ENCODE measurements at regions not wholly inside any gene's neighbourhood (a gene's known extent, or its start where the extent isn't known, plus 50 kb on each side); places are given as distances from the start of the nearest gene placed in this dataset.

GRCh38 chr9:1745980-1746379 lies 269.2 kb upstream of the SMARCA2 start:
- DNase-seq (ENCODE audit: low read depth) = no peak

GRCh38 chr9:1747417-1747967 lies 267.7 kb upstream of the SMARCA2 start:
- DNase-seq (ENCODE audit: low read depth) = no peak

DNA sequence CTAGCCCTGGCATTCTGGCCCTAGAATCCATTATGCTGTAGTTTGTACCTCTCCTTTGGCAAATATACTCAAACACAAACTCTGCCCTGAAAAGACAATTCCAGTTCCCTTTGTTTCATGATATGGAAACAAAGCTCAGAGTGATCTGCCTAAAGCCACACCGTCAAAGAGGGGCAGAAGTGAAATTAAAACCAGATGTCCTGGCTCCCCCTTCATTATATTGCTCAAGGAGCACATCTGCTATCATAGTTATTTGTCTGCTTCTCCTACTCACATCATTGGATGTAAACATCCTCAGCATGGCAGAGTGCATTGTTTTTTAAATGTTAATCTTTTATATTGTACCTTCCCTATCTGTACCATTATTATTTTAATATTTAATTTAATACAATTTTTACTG lies 266.7 kb upstream of the SMARCA2 start:
- no peak for DNase-seq (ENCODE audit: low read depth)

- DNase-seq (ENCODE audit: low read depth) = no peak
These were observed 258.0 kb upstream of the SMARCA2 start for GRCh38 chr9:1757186-1757585.

DNA sequence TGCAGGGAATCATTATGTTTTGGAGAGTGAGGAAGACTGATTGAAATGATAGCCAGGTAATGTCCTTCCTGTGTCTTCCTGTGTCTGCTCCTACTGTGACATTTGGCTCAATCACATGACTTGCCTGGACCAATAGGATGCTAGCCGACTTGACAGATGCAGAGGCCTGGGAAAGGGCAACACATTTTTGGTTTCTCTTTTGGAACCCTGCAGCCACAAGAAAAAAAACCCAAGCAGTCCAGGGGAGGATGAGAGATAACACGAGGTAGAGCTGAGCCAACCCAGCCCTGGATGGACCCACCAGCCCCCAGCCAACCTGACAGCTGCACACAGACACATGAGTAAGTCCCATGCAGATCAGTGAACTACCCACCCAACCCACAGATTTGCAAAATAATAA lies 256.1 kb upstream of the SMARCA2 start:
- peak; percentile 7 for DNase-seq (ENCODE audit: low read depth)

GRCh38 chr9:1759771-1760300 lies 255.3 kb upstream of the SMARCA2 start:
- peak; percentile 26 for DNase-seq (ENCODE audit: low read depth)

DNA sequence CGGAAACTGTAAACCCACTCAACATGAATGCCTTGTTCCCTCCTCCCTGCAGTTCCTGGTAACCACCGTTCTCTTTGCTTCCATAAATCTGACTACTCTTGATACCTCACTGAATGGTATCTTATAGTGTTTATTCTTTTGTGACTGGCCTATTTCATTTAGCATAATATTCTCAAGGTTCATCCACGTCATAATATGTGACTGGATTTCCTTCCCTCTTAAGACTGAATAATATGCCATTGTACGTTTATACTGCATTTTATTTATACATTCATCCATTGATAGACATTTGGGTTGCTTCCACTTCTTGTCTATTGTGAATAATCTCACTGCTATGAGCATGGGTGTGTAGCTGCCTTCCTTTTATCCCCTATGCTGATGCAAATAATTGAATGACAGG lies 253.3 kb upstream of the SMARCA2 start:
- no peak for DNase-seq (ENCODE audit: low read depth)

DNA sequence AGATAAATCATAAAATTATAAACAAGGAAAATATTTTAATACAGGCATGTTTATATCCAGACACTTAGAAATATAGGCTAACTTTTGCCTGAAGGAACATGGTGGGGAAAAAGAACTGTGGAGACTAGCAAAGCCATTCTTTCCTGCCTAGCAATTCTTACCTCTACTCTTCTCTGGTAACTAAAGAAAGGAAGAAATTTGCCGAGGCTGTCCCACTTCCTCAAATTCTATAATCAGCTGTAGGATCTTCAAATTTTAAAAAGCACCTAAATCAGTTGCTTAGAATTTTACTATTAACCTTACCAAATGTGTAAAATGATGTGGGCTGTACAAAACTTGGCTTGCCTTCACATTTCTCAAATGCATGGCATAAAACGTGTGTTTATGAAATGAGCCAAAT lies 249.1 kb upstream of the SMARCA2 start:
- DNase-seq (ENCODE audit: low read depth) = no peak

- no peak for DNase-seq (ENCODE audit: low read depth)
These were observed 246.6 kb upstream of the SMARCA2 start for GRCh38 chr9:1768561-1768960.

DNA sequence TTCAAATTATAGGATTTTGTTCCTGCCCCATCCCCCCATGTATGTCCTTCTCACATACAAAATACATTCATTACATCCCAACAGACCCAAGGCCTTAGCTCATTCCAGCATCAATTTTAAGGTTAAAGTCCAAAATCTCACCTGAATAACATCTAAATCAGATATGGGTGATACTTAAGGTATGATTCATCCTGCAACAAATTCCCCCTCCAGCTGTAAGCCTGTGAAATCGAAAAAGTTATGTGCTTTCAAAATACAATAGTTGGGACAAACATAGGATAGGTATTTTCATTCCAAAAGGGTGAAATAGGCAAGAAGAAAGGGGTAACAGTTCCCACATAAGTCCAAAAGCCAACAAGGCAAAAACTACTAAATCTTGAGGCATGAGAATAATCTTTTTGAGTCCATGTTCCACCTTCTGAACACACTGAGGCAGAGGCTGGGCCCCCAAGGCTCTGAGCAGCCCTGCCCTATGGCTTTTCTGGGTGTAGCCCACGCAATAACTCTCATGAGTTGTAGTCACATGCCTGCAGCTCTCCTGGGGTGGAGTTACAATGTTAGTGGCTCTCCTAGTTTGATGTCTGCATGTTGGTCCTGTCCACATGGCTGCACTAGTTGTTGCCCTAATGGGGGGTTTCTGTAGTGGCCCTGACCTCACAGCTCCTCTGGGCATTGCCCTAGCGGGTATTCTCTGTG lies 243.9 kb upstream of the SMARCA2 start:
- DNase-seq (ENCODE audit: low read depth) = no peak

DNA sequence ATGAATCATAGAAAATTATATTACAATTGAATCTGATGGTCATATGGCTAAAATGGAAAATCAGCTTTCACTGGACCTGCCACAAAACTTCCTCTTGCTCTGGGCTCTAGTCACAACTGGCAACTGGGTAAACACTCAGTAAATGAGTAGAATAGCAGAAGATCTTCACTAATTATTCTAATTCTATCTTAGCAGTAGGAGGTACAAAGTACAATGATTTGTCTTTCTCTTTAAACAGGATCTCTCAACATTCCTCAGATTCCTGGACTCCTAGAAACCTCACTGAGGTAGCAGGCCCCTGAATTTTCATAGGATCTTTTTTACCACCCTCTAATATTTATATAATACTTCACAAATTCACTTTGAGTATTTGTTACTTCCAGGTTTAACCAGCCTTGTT lies 239.9 kb upstream of the SMARCA2 start:
- no peak for DNase-seq (ENCODE audit: low read depth)

DNA sequence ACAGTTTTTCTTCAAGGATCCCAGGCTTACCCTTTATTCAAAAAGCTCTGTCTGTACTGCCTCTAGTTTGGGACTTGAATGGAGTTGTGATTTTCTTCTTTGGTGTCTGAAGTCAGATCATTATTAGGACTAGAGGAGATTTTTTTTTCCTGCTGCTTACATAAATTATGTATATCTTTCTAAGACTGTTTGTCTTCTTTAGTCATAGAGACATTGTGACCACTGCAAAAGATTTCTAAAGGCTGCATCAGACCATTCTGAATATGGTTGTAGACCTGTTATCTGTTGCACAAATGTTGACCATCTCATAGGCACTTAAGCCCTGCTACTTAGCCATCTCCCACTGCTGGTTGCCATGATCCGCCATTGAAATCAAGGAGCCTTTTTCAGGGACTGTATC lies 238.5 kb upstream of the SMARCA2 start:
- DNase-seq (ENCODE audit: low read depth) = no peak

- DNase-seq (ENCODE audit: low read depth) = no peak
These were observed 224.0 kb upstream of the SMARCA2 start for GRCh38 chr9:1791191-1791590.

DNA sequence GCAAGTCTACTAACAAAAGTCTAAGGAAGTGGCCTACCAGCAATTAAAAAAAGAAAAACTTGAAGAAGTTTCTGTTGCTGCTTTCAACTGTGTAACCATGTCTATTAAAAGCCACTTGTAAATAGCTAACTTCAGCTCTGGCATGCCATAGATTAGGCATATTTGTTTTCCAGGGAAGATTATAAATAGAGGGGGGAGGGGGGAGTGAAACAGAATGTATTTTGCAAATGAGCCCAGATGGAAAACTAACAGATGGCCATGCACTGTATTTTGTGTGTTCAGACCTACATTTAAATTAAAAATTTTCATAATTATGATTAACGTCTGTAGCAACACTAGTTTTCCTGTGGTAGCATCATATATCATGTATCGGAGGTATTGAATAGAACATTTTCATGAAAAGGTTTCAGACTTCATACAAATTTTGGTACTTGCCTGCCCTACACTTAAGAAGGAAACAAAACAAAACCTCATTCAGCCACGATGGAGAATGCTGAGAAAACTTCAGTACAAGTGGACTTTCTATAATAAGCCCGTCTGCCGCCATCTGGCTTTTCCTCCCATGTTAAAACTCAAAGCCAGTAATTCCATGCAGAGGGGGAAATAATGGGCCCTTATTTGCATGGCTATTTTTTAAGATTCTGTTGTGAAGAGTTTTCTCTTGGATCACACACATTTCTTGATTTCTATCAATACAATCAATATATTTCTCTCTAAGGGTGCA lies 220.4 kb upstream of the SMARCA2 start:
- DNase-seq (ENCODE audit: low read depth) = no peak

GRCh38 chr9:1804128-1804865 lies 210.8 kb upstream of the SMARCA2 start:
- DNase-seq (ENCODE audit: low read depth) = no peak

DNA sequence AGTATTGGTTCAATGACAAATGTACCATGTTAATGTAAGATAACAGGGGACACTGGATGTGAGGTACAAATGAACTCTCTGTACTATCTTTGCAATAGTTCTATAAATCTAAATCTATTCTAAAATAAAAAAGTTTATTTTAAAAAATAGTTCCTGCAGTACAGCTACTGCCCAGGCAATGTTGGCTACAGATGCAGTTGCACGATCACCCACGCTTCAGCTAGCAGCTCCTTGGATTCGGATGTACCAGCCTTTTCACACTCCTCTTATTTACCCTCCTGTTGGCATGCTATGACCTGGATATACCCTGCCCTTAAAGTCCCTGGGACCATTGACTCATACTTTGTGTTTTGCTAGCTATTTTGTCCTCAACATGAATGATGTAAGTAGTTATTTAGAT lies 185.4 kb upstream of the SMARCA2 start:
- no peak for DNase-seq (ENCODE audit: low read depth)

DNA sequence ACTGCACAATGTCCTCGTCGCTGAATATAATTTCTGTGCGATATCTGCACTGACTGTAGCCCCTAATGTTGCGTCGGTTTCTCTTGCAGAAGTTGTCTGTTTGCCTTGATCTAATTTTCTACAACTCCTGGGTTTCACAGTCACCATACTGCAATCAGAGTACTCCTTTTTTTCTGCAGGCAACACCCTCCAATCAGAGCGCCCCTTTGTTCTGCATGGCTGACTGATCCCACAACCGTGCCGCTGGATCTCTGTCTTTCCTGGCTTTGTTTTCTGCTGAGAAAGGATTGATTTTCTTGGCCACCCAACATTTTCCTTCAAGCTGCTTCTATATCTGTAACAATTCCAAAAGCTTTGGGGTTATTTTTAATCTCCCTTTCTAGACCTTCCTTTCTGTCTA lies 182.2 kb upstream of the SMARCA2 start:
- DNase-seq (ENCODE audit: low read depth) = no peak

DNA sequence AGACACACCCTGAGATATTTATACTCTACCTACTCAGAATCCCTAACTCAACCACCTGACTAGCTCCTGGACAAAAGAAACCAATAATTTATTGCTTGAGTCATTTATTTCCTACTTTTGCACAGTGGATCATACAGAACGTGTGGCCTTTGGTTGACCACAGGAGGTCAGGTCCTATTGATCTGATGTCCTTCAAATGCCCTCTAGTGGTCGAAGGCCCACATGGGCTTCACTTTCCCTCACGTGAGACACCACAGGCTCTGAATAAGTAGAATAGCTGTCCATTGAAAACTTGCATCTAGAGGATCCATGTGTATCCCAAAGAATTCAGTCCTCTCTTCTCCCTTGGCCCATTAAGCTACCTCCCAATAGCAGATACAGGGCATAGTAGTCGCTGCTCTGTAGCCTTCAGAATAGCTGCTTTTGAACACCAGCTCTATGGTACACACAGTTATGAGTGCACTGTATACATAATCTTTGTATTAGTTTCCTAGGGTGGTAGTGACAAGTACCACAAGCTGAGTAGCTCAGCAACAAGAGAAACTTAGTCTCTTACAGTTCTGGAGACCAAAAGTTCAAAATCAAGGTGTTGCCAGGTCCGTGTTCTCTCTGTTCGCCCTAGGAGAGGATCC lies 177.6 kb upstream of the SMARCA2 start:
- DNase-seq (ENCODE audit: low read depth) = peak; percentile 42

GRCh38 chr9:1839909-1840308 lies 175.2 kb upstream of the SMARCA2 start:
- no peak for DNase-seq (ENCODE audit: low read depth)

GRCh38 chr9:1845425-1845824 lies 169.7 kb upstream of the SMARCA2 start:
- DNase-seq (ENCODE audit: low read depth) = no peak

- no peak for DNase-seq (ENCODE audit: low read depth)
These were observed 159.4 kb upstream of the SMARCA2 start for GRCh38 chr9:1855726-1856125.

Measured in HT1080 (cell line).